ENCODE measurements at regions not wholly inside any gene's neighbourhood (a gene's known extent, or its start where the extent isn't known, plus 50 kb on each side); places are given as distances from the start of the nearest gene placed in this dataset.

- H3K27me3 ChIP-seq (ENCODE audit: control insufficient read depth in 3 of 3, insufficient read depth in 3 of 3, low read length in 2 of 3) = peaks cover 0 to 4% (median 0%) of the 10 kb centered on the region in 3 donors
- no peak overlapping the region for H3K4me3 ChIP-seq
- WGBS, 2 donors = 89 to 95% methylated on average over 20 of the region's 20 CpGs
- peaks cover 0 to 4% (median 0%) of the 10 kb centered on the region in 5 donors for H3K4me1 ChIP-seq (ENCODE audit: control insufficient read depth in 5 of 5, insufficient read depth in 5 of 5, low read length in 5 of 5)
- ATAC-seq (ENCODE audit: insufficient read depth, low FRiP score) = no peak
- H3K27ac ChIP-seq (ENCODE audit: low read depth in 1 of 2, low read length in 1 of 2) = no peak overlapping the region
- H3K36me3 ChIP-seq (ENCODE audit: control insufficient read depth in 4 of 4, insufficient read depth in 4 of 4, low read length in 4 of 4) = no peaks in the 10 kb centered on the region
- no peak overlapping the region for H3K9ac ChIP-seq (ENCODE audit: insufficient read depth in 1 of 2, low read length in 2 of 2)
- TF ChIP-seq, protein P1, sequence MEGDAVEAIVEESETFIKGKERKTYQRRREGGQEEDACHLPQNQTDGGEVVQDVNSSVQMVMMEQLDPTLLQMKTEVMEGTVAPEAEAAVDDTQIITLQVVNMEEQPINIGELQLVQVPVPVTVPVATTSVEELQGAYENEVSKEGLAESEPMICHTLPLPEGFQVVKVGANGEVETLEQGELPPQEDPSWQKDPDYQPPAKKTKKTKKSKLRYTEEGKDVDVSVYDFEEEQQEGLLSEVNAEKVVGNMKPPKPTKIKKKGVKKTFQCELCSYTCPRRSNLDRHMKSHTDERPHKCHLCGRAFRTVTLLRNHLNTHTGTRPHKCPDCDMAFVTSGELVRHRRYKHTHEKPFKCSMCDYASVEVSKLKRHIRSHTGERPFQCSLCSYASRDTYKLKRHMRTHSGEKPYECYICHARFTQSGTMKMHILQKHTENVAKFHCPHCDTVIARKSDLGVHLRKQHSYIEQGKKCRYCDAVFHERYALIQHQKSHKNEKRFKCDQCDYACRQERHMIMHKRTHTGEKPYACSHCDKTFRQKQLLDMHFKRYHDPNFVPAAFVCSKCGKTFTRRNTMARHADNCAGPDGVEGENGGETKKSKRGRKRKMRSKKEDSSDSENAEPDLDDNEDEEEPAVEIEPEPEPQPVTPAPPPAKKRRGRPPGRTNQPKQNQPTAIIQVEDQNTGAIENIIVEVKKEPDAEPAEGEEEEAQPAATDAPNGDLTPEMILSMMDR (IDR thresholded peaks at IDR 0.05; ENCODE audit: control extremely low read depth, extremely low read depth) = no peak
- peaks cover 0 to 3% (median 0%) of the 10 kb centered on the region in 4 donors for H3K9me3 ChIP-seq (ENCODE audit: control insufficient read depth in 4 of 4, insufficient read depth in 3 of 4, low read length in 3 of 4)
- no peak for DNase-seq
Measured at GRCh38 chr15:88990185-88990679, 77.1 kb upstream of the MFGE8 start.

DNA sequence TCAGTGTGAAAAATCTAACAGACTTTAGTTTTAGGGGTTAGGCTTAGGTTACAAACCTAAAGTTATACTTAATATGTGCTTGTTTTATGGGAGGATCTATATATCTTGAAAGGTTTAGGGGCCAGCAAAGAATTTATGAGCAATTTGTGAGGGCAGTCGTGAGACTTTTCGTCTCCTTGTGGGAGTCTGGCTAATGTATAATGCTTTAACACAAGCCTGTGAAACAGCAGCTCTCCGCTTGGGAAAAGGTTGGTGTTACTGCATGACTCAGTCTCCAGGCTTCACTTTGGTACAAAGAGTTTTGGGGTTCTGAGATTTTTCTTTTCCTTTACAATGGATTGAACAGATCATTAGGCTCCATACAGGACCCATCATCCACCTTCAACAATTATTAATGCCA, 79.0 kb upstream of the MFGE8 start:
- TF ChIP-seq, protein P1 (IDR thresholded peaks at IDR 0.05; ENCODE audit: control extremely low read depth, extremely low read depth) = no peak
- H3K27ac ChIP-seq (ENCODE audit: low read depth in 1 of 2, low read length in 1 of 2) = no peak overlapping the region
- DNase-seq = no peak
- no peaks in the 10 kb centered on the region for H3K36me3 ChIP-seq (ENCODE audit: control insufficient read depth in 4 of 4, insufficient read depth in 4 of 4, low read length in 4 of 4)
- H3K9me3 ChIP-seq (ENCODE audit: control insufficient read depth in 4 of 4, insufficient read depth in 3 of 4, low read length in 3 of 4) = peaks cover 0 to 2% (median 0%) of the 10 kb centered on the region in 4 donors
- WGBS, 2 donors = 89 to 99% methylated on average over 3 of the region's 3 CpGs
- H3K4me3 ChIP-seq = no peak overlapping the region
- H3K27me3 ChIP-seq (ENCODE audit: control insufficient read depth in 3 of 3, insufficient read depth in 3 of 3, low read length in 2 of 3) = peaks cover 0 to 4% (median 0%) of the 10 kb centered on the region in 3 donors
- H3K9ac ChIP-seq (ENCODE audit: insufficient read depth in 1 of 2, low read length in 2 of 2) = no peak overlapping the region
- H3K4me1 ChIP-seq (ENCODE audit: control insufficient read depth in 5 of 5, insufficient read depth in 5 of 5, low read length in 5 of 5) = peaks cover 0 to 4% (median 0%) of the 10 kb centered on the region in 5 donors
- no peak for ATAC-seq (ENCODE audit: insufficient read depth, low FRiP score)

- TF ChIP-seq, protein P1 (IDR thresholded peaks at IDR 0.05; ENCODE audit: control extremely low read depth, extremely low read depth) = no peak
- no peak for ATAC-seq (ENCODE audit: insufficient read depth, low FRiP score)
- no peak for DNase-seq
- Histone ChIP-seq H3K4me3 (no peak overlapping the region), H3K27ac (ENCODE audit: low read depth in 1 of 2, low read length in 1 of 2) (no peak overlapping the region), H3K4me1 (ENCODE audit: control insufficient read depth in 5 of 5, insufficient read depth in 5 of 5, low read length in 5 of 5) (peaks cover 0 to 4% (median 0%) of the 10 kb centered on the region in 5 donors), H3K36me3 (ENCODE audit: control insufficient read depth in 4 of 4, insufficient read depth in 4 of 4, low read length in 4 of 4) (no peaks in the 10 kb centered on the region), H3K9ac (ENCODE audit: insufficient read depth in 1 of 2, low read length in 2 of 2) (no peak overlapping the region), H3K9me3 (ENCODE audit: control insufficient read depth in 4 of 4, insufficient read depth in 3 of 4, low read length in 3 of 4) (peaks cover 0 to 1% (median 0%) of the 10 kb centered on the region in 4 donors), H3K27me3 (ENCODE audit: control insufficient read depth in 3 of 3, insufficient read depth in 3 of 3, low read length in 2 of 3) (peaks cover 0 to 3% (median 0%) of the 10 kb centered on the region in 3 donors)
- 79 to 84% methylated on average over 7 of the region's 7 CpGs for WGBS, 2 donors
Measured at GRCh38 chr15:88992912-88993376, 79.8 kb upstream of the MFGE8 start.

- 92 to 93% methylated on average over 5 of the region's 5 CpGs for WGBS, 2 donors
- DNase-seq (no peak), ATAC-seq (ENCODE audit: insufficient read depth, low FRiP score) (no peak)
- H3K27ac ChIP-seq (ENCODE audit: low read depth in 1 of 2, low read length in 1 of 2) = no peak overlapping the region
- TF ChIP-seq, protein P1 (IDR thresholded peaks at IDR 0.05; ENCODE audit: control extremely low read depth, extremely low read depth) = no peak
- peaks cover 0 to 4% (median 0%) of the 10 kb centered on the region in 5 donors for H3K4me1 ChIP-seq (ENCODE audit: control insufficient read depth in 5 of 5, insufficient read depth in 5 of 5, low read length in 5 of 5)
- no peaks in the 10 kb centered on the region for H3K36me3 ChIP-seq (ENCODE audit: control insufficient read depth in 4 of 4, insufficient read depth in 4 of 4, low read length in 4 of 4)
- peaks cover 0 to 1% (median 0%) of the 10 kb centered on the region in 4 donors for H3K9me3 ChIP-seq (ENCODE audit: control insufficient read depth in 4 of 4, insufficient read depth in 3 of 4, low read length in 3 of 4)
- no peaks in the 10 kb centered on the region for H3K27me3 ChIP-seq (ENCODE audit: control insufficient read depth in 3 of 3, insufficient read depth in 3 of 3, low read length in 2 of 3)
- no peak overlapping the region for H3K9ac ChIP-seq (ENCODE audit: insufficient read depth in 1 of 2, low read length in 2 of 2)
- no peak overlapping the region for H3K4me3 ChIP-seq
Measured at GRCh38 chr15:88993662-88994061, 80.5 kb upstream of the MFGE8 start.

Measured in lung (tissue), 11 donors.